Neural cell (in vitro differentiated cells): ENCODE measurements at regions not wholly inside any gene's neighbourhood (a gene's known extent, or its start where the extent isn't known, plus 50 kb on each side); places are given as distances from the start of the nearest gene placed in this dataset.

Experiments
- H2AFZ ChIP-seq: fragments of 200-600, 300-800 bp; sonication (generic), shearing (Covaris generic); 2 replicates; pipeline ENCODE4 v1.6.0; 2014; ENCODE audit warnings: low read depth, mild to moderate bottlenecking, antibody characterized with exemption, low read length, moderate library complexity
- H3F3A ChIP-seq: fragments of 200-600 bp; shearing (Covaris generic); 2 replicates; pipeline ENCODE4 v1.6.1; 2016; ENCODE audit warnings: mild to moderate bottlenecking, moderate library complexity, mixed read lengths, antibody characterized with exemption, low read length; ENCODE audit not compliant: insufficient read depth, poor library complexity, severe bottlenecking
- H3K27ac ChIP-seq: fragments of 200-600, 300-800 bp; sonication (generic), shearing (Covaris generic); 2 replicates; pipeline ENCODE4 v1.5.1; 2014; ENCODE audit warnings: mild to moderate bottlenecking, low read length, moderate library complexity
- H3K27me3 ChIP-seq: fragments of 300-800, 200-600 bp; sonication (generic), shearing (Covaris generic); 2 replicates; pipeline ENCODE4 v1.6.0; 2014; ENCODE audit warnings: mild to moderate bottlenecking, low read depth, low read length, moderate library complexity; ENCODE audit not compliant: insufficient read depth
- H3K36me3 ChIP-seq: fragments of 300-800, 200-600 bp; sonication (generic), shearing (Covaris generic); 2 replicates; pipeline ENCODE4 v1.5.1; 2014; ENCODE audit warnings: mild to moderate bottlenecking, antibody characterized with exemption, low read length, moderate library complexity; ENCODE audit not compliant: insufficient read depth
- H3K4me2 ChIP-seq: fragments of 300-800, 200-600 bp; sonication (generic), shearing (Covaris generic); 2 replicates; pipeline ENCODE4 v1.6.0; 2014; ENCODE audit warnings: mild to moderate bottlenecking, low read length
- H3K4me3 ChIP-seq: fragments of 300-800, 200-600 bp; sonication (generic), shearing (Covaris generic); 2 replicates; pipeline ENCODE4 v1.5.1; 2014; ENCODE audit warnings: mild to moderate bottlenecking, low read length, moderate library complexity
- H3K79me2 ChIP-seq: fragments of 200-600 bp; shearing (Covaris generic); replicated peaks from 2 replicates; pipeline ENCODE4 v1.6.0; 2014; ENCODE audit warnings: mild to moderate bottlenecking, low read length, moderate library complexity; ENCODE audit not compliant: insufficient read depth
- H3K9ac ChIP-seq: fragments of 300-800, 200-600 bp; sonication (generic), shearing (Covaris generic); 2 replicates; pipeline ENCODE4 v1.6.1; 2016; ENCODE audit warnings: mild to moderate bottlenecking, low read length, mixed read lengths
- H3K9me2 ChIP-seq: fragments of 200-600 bp; shearing (Covaris generic); 2 replicates; pipeline ENCODE4 v1.6.1; 2016; ENCODE audit warnings: mild to moderate bottlenecking, low read length, mixed read lengths; ENCODE audit not compliant: insufficient read depth
- H3K9me3 ChIP-seq: fragments of 200-600, 300-800 bp; sonication (generic), shearing (Covaris generic); 2 replicates; pipeline ENCODE4 v1.6.1; 2016; ENCODE audit warnings: mild to moderate bottlenecking, mixed run types, low read length, moderate library complexity, mixed read lengths
- H4K20me1 ChIP-seq: fragments of 200-600 bp; shearing (Covaris generic); 2 replicates; pipeline ENCODE4 v1.6.1; 2016; ENCODE audit warnings: mild to moderate bottlenecking, mixed run types; ENCODE audit not compliant: insufficient read depth
- CTCF ChIP-seq: fragments of 450-650 bp; IDR thresholded peaks from 2 replicates; pipeline ENCODE4 v1.5.1; 2014; ENCODE audit warnings: antibody characterized with exemption, mild to moderate bottlenecking, moderate library complexity; ENCODE audit not compliant: poor library complexity, severe bottlenecking
- EP300 ChIP-seq: fragments of 450-650 bp; conservative IDR thresholded peaks from 2 replicates; pipeline ENCODE4 v1.6.1; 2014; ENCODE audit warnings: antibody characterized with exemption, mild to moderate bottlenecking, moderate library complexity; ENCODE audit not compliant: poor library complexity, severe bottlenecking
- EZH2 ChIP-seq: fragments of 200-600, 300-800 bp; shearing (Covaris generic), sonication (generic); IDR thresholded peaks from 2 replicates; pipeline ENCODE4 v1.6.1; 2014; ENCODE audit warnings: antibody characterized with exemption, low read length, borderline replicate concordance, mild to moderate bottlenecking; ENCODE audit not compliant: insufficient read depth, poor library complexity, severe bottlenecking
- MXI1 ChIP-seq: fragments of 450-650 bp; conservative IDR thresholded peaks from 2 replicates; pipeline ENCODE4 v1.6.1; 2014; ENCODE audit warnings: antibody characterized with exemption, mild to moderate bottlenecking; ENCODE audit not compliant: poor library complexity, severe bottlenecking
- POLR2AphosphoS5 ChIP-seq: IDR thresholded peaks from 2 replicates; pipeline ENCODE4 v1.6.1; 2012
- RAD21 ChIP-seq: fragments of 450-650 bp; conservative IDR thresholded peaks from 2 replicates; pipeline ENCODE4 v1.6.1; 2014; ENCODE audit warnings: antibody characterized with exemption, mild to moderate bottlenecking, moderate library complexity
- REST ChIP-seq: IDR thresholded peaks from 2 replicates; pipeline ENCODE4 v1.6.1; 2012; ENCODE audit warnings: borderline replicate concordance
- SMC3 ChIP-seq: fragments of 450-650 bp; conservative IDR thresholded peaks from 2 replicates; pipeline ENCODE4 v1.6.1; 2014; ENCODE audit warnings: antibody characterized with exemption, mild to moderate bottlenecking, moderate library complexity; ENCODE audit not compliant: poor library complexity
- TAF1 ChIP-seq: IDR thresholded peaks from 2 replicates; pipeline ENCODE4 v1.6.1; 2012; ENCODE audit warnings: low read depth

GRCh38 chr5:23112237-23112636 is 259.1 kb upstream of the CDH12 start:
- Histone ChIP-seq H3K4me2 (no peak overlapping the region), H3F3A (no peaks in the 10 kb centered on the region), H4K20me1 (no peaks in the 10 kb centered on the region), H2AFZ (no peak overlapping the region), H3K79me2 (no peaks in the 10 kb centered on the region), H3K9ac (no peak overlapping the region), H3K27ac (no peak overlapping the region), H3K27me3 (no peaks in the 10 kb centered on the region), H3K9me3 (no peaks in the 10 kb centered on the region), H3K9me2 (no peaks in the 10 kb centered on the region), H3K36me3 (no peaks in the 10 kb centered on the region), H3K4me3 (no peak overlapping the region)
- peak; percentile 10 for TF ChIP-seq POLR2AphosphoS5
- no peak for TF ChIP-seq MXI1
- no peak for TF ChIP-seq TAF1
- peak; percentile 60 for TF ChIP-seq EP300
- TF ChIP-seq CTCF = no peak

- no peaks in the 10 kb centered on the region for H3K9me3 ChIP-seq
- no peak overlapping the region for H3K4me3 ChIP-seq
- H2AFZ ChIP-seq = no peak overlapping the region
- H4K20me1 ChIP-seq = no peaks in the 10 kb centered on the region
- no peaks in the 10 kb centered on the region for H3K27me3 ChIP-seq
- H3K9me2 ChIP-seq = no peaks in the 10 kb centered on the region
- H3K79me2 ChIP-seq = no peaks in the 10 kb centered on the region
- H3K27ac ChIP-seq = no peak overlapping the region
- H3K9ac ChIP-seq = no peak overlapping the region
- H3F3A ChIP-seq = no peaks in the 10 kb centered on the region
- no peak for TF ChIP-seq EZH2
- TF ChIP-seq CTCF = no peak
- no peak for TF ChIP-seq POLR2AphosphoS5
- TF ChIP-seq TAF1 = no peak
- no peak for TF ChIP-seq EP300
- TF ChIP-seq SMC3 = no peak
- TF ChIP-seq REST = no peak
- TF ChIP-seq MXI1 = no peak
- TF ChIP-seq RAD21 = no peak
- no peaks in the 10 kb centered on the region for H3K36me3 ChIP-seq
- no peak overlapping the region for H3K4me2 ChIP-seq
These were observed 251.9 kb upstream of the CDH12 start for GRCh38 chr5:23105021-23105420.
